Stomach (tissue), 4 donors: ENCODE measurements at regions not wholly inside any gene's neighbourhood (a gene's known extent, or its start where the extent isn't known, plus 50 kb on each side); places are given as distances from the start of the nearest gene placed in this dataset.

Experiments
- POLR2A ChIP-seq, 4 donors: fragments of 450-650 bp; IDR thresholded peaks; one replicate each; pipeline ENCODE4 v1.6.1; 2016; ENCODE audit warnings: antibody characterized with exemption in 4 of 4, control low read depth in 2 of 4, mild to moderate bottlenecking in 1 of 4, moderate library complexity in 1 of 4
- TF ChIP-seq, protein P1 (sequence below), 7 experiments: fragments of 450-650 bp in 4 of 7; fragments of 200-600 bp in 3 of 7; sonication (generic) in 3 of 7; IDR thresholded peaks; one replicate each; pipeline ENCODE4 v1.5.1; 2016 to 2019; ENCODE audit warnings: antibody characterized with exemption in 7 of 7, control low read depth in 2 of 7, mild to moderate bottlenecking in 1 of 7

DNA sequence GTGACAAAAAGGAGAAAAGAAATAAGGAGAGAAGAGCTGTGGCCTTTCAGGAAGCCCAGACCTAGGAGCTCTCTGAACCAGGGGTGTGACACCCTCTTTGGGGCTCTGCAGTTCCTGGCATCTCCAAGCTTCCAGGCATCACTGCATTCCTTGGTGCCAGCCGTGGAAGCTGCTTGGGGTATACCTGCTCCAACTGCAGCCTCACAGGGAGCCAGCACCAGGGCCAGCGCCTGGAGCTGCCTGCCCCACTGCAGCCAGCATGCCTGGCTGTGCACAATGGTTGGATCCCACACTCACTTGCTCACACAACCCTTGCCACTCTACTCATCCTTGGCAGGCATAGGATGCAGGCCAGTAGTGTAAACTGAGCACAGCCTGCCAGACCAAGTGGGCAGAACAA lies 242.1 kb upstream of the GJE1 start:
- no peak for TF ChIP-seq POLR2A (IDR thresholded peaks at IDR 0.05)
- TF ChIP-seq, protein P1, sequence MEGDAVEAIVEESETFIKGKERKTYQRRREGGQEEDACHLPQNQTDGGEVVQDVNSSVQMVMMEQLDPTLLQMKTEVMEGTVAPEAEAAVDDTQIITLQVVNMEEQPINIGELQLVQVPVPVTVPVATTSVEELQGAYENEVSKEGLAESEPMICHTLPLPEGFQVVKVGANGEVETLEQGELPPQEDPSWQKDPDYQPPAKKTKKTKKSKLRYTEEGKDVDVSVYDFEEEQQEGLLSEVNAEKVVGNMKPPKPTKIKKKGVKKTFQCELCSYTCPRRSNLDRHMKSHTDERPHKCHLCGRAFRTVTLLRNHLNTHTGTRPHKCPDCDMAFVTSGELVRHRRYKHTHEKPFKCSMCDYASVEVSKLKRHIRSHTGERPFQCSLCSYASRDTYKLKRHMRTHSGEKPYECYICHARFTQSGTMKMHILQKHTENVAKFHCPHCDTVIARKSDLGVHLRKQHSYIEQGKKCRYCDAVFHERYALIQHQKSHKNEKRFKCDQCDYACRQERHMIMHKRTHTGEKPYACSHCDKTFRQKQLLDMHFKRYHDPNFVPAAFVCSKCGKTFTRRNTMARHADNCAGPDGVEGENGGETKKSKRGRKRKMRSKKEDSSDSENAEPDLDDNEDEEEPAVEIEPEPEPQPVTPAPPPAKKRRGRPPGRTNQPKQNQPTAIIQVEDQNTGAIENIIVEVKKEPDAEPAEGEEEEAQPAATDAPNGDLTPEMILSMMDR (IDR thresholded peaks at IDR 0.05): no peak
